HS-5 (cell line): ENCODE measurements at regions not wholly inside any gene's neighbourhood (a gene's known extent, or its start where the extent isn't known, plus 50 kb on each side); places are given as distances from the start of the nearest gene placed in this dataset.
A peak's percentile ranks its signal among the peaks of the same experiment; 100 is the strongest.
"Not testable (repeated sequence)": the region's sequence is repeated elsewhere in the genome, so short reads cannot be mapped to it uniquely, and the experiment has no call there.

Experiments used
- DNase-seq: peaks from one replicate; pipeline ENCODE4 v3.0.0-alpha.2; 2012; ENCODE audit warnings: low read depth

- no peak for DNase-seq
Observed at GRCh38 chr15:45868109-45868691, 233.4 kb downstream of the SQOR start.

GRCh38 chr15:45869034-45869668 lies 234.3 kb downstream of the SQOR start:
- DNase-seq = no peak

- DNase-seq = no peak
Observed at GRCh38 chr15:45871121-45871855, 236.5 kb downstream of the SQOR start.

- no peak for DNase-seq
Observed at GRCh38 chr15:45873781-45874180, 239.0 kb downstream of the SQOR start.

GRCh38 chr15:45874566-45874965 lies 239.7 kb downstream of the SQOR start:
- DNase-seq = not testable (repeated sequence)

GRCh38 chr15:45884289-45884688 lies 249.5 kb downstream of the SQOR start:
- no peak for DNase-seq

GRCh38 chr15:45884755-45885445 lies 250.1 kb downstream of the SQOR start:
- DNase-seq = no peak

GRCh38 chr15:45885801-45886200 lies 251.0 kb downstream of the SQOR start:
- no peak for DNase-seq

GRCh38 chr15:45891766-45892165 lies 256.9 kb downstream of the SQOR start:
- no peak for DNase-seq

GRCh38 chr15:45892182-45892581 lies 257.4 kb downstream of the SQOR start:
- peak; percentile 13 for DNase-seq

- no peak for DNase-seq
Observed at GRCh38 chr15:45903283-45903682, 268.5 kb downstream of the SQOR start.

- DNase-seq = no peak
Observed at GRCh38 chr15:45904019-45904418, 269.2 kb downstream of the SQOR start.

GRCh38 chr15:45906230-45906629 lies 271.4 kb downstream of the SQOR start:
- DNase-seq = no peak

GRCh38 chr15:45910671-45911070 lies 275.8 kb downstream of the SQOR start:
- no peak for DNase-seq

GRCh38 chr15:45913451-45913850 lies 278.6 kb downstream of the SQOR start:
- DNase-seq = no peak

- DNase-seq = no peak
Observed at GRCh38 chr15:45914425-45914824, 279.6 kb downstream of the SQOR start.

- no peak for DNase-seq
Observed at GRCh38 chr15:45918839-45919238, 284.0 kb downstream of the SQOR start.

GRCh38 chr15:45919806-45920205 lies 285.0 kb downstream of the SQOR start:
- DNase-seq = peak; percentile 76

GRCh38 chr15:45921376-45921775 lies 286.5 kb downstream of the SQOR start:
- DNase-seq = no peak

GRCh38 chr15:45921978-45922377 lies 287.1 kb downstream of the SQOR start:
- DNase-seq = no peak

GRCh38 chr15:45941367-45941766 lies 306.5 kb downstream of the SQOR start:
- DNase-seq = no peak

- DNase-seq = no peak
Observed at GRCh38 chr15:45943240-45943639, 308.4 kb downstream of the SQOR start.

GRCh38 chr15:45946111-45946510 lies 311.3 kb downstream of the SQOR start:
- DNase-seq = no peak
